Fibroblast of peridontal ligament (primary cell): ENCODE measurements at regions not wholly inside any gene's neighbourhood (a gene's known extent, or its start where the extent isn't known, plus 50 kb on each side); places are given as distances from the start of the nearest gene placed in this dataset.
"Not testable (repeated sequence)": the region's sequence is repeated elsewhere in the genome, so short reads cannot be mapped to it uniquely, and the experiment has no call there.

Experiments
- DNase-seq: peaks from one replicate; pipeline ENCODE4 v3.0.0-alpha.2; 2010; ENCODE audit errors: extremely low read depth

DNA sequence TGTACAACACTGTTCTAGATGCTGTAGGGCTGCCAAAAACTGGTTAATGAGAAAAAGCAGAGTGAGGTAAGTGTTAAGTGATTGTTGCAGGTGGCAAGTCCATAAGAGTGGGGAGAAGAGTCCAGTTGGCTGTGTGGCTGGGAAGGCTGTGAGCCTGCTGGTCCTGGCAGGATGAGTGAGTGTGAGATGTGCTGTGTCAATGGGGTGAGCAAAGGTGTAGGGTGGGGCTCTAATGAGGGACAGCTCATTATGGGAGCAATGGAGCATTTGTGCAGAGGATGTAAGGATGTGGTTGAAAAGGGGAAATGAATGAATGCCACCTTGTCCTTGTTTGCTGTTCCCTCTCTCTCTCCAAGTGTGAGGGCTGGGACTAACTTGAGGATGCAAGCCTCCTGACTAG is 145.3 kb upstream of the ROPN1 start:
- DNase-seq = no peak

DNA sequence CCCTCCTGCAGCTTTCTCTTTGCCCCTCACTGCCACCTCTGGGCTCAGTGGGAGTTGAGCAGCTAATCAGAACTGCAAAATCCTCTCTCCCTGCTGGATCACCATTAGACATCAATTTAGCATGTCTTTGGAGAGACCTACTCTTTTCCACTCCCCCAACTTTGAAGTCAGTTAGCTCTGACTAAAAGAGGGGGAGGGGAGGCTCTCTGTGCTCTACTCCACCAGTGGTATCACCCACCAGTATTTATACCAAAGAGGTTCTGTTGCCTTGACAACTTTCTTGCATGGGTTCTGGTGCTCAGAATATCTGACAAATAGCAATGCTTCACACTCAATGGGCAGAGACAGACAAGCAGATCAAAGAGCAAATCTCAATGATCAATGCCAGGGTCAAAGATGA is 146.2 kb upstream of the ROPN1 start:
- no peak for DNase-seq

DNA sequence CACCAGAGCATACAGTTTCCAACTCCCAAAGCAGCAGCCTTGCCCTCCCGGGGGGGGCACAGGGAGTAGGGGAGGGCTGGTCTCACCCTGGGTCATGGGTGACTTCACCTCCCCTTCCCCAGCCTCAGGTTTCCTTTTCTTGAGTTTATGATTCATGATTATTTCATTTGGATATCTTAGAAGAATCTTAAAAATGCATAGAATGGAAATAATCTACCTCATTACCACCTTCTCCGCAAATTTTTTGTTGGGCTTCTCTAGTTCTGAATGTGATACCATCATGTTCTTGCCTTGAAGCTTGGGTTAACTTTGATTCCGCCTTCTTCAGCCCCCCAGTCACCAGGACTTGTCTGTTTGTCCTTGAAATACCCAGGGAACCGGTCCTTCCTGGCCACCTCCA is 148.8 kb upstream of the ROPN1 start:
- DNase-seq = no peak

DNA sequence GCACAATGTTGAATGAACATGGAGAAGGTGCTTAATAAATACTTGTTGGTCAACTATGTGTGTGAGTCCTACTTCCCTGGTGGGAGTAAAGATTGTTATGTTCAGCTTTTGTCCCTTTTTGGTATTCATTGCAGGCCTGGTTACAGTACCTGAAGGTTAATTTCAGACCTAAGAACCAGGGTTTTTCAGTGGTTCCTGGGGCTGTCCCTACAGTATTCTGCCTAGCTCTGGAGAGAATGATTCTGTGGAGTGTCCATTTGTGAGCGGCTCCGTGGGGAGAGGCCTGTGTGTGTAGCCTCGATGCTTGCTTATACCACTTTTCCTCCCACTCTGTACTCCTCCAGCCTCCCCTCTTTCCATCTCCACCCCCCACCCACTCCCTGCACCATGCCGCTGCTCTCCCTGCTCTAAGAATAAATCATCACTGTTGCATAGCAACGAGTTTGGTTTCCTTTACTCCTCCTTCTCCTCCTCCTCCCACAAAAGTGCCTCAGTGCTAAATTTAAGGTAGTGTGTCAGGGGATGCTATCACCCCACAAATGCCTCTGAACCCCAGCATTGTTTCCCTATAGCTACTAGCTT is 150.6 kb upstream of the ROPN1 start:
- no peak for DNase-seq

DNA sequence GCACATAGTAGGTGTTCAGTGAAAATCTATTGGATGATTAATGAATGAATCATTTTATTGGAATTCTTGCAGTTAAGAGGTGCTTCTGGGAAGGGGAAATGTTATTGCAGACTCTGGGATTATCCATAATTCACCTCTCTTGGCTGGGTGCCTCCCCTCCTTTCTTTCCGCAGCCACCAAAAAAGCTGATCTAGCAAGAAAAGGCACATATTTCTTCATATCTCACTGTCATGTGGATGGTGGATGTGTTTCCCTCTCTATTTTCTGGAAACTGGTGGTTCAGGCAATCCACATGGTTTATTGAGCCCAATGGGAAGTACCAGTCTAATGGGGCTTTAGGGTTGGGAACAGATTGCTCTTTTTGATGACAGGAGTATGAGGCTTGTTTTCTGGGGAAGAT is 151.1 kb upstream of the ROPN1 start:
- DNase-seq = no peak

DNA sequence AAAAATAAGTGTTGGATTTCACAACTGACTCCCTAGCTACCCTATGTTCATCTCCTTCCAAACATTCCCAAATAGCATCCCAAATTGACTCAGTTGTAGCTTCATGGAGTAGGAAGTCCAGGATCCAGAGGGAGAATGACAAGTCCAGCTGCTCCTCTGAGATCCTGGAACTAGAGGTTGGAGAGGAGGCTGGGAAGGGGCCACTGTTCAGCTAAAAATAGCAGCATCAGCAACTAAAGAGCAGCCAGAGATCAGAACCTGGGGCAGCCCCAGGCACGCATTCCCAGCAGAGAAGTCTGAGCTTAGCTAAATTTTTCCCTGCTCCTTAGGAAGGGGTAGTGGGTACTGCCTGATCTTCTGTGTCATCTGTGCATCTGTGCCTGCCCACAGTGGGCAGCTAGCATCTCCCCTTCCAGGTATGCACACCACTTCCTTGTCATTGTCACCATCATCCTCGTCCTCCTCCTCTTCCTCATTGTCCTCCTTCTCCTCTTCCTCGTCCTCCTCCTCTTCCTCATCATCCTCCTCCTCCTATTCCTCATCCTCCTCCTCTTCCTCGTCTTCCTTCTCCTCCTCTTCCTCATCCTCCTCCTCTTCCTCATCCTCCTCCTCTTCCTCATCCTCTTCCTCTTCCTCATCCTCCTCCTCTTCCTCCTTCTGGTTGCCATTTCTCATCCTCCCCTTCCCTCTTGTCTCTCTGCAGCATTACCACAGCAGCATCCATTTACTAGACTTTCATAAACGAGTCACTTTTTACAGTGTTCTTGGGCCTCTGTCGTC is 152.3 kb upstream of the ROPN1 start:
- DNase-seq = no peak

DNA sequence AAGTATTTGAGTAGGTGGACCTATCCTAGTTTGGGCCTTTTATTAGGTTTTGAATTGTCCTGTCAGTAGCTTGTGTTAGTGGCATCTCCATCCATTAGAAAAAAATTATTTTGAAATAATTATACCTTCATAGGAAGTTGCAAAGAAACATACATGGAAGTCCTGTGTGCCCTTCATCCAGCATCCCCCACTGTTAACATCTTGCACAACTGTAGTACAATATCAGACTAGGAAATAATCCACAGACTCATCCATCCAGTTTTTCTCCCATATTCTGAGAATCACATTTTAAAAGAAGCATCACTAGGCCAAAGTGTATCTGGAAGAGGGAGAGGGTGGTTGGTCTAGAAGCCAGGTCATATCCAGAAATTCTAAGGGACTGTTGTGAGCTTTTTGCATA is 155.5 kb upstream of the ROPN1 start:
- no peak for DNase-seq

DNA sequence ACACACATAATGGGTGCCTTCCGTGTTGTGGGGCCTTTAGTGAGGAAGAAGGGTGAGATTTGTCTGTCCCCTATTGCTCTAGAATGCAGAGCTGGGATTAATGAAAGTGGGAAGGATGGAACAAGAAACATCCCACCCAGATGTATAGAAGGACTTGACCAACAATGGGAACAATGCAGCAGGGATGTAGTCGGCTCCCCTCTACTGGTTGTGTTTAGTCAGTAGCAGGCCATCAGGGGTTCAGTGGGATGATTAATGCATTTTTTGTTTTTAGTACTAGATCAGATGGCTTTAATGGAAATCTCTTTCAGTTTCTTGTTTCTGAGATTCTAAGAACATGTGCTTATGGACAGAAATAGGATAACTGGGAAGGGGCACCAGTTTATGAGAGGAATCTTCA is 156.0 kb upstream of the ROPN1 start:
- DNase-seq = no peak

DNA sequence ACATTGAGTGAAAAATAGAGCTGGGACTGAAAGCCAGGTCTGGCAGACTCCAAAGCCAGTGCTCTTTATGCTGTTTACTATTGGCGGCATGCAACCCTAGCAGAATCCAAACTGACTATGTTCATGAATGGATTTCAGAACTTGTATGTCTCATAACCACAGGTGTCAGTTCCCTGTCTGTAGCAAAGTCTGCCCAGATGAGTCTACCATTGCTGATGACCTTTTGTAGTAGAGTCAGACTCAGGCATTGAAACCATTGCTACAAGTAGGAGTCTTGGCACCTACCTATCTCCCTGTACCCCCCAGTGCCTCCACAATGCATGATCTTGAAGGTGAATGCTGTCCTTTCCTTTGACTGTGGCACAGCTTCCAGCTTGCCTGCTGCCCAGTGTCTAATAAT is 157.2 kb upstream of the ROPN1 start:
- DNase-seq = no peak

DNA sequence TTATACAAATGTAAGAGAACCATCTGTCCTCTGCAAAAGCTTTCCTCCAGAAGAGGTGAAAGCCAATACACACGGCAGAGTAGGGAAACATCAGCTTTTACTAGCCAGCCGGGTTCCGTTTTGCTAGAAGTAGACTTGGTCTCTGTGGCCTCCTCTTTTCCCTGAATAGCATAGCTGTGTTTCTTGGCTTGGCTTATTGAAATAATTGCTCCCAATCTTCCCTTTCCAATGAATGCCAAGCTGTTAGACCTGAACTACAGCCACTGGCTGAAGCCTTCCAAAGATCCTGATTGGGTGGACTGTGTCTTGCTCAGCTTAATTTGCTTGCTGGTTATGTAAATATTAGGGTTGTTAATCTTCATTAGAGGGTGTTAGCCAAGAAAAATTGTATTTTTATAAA is 157.8 kb upstream of the ROPN1 start:
- DNase-seq = no peak

DNA sequence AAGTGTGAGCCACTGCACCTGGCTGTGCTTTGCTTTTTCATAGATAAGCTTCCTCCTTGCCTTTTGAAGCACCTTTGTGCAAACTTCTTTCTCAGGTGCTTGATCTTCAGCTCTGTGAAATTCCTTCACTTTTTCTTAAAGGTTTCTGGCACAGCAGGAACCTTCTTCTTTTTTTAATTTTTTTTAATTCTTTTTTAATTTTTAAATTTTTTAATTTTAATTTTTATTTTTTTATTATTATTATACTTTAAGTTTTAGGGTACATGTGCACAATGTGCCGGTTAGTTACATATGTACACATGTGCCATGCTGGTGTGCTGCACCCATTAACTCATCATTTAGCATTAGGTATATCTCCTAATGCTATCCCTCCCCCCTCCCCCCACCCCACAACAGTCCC is 161.0 kb upstream of the ROPN1 start:
- DNase-seq = not testable (repeated sequence)

DNA sequence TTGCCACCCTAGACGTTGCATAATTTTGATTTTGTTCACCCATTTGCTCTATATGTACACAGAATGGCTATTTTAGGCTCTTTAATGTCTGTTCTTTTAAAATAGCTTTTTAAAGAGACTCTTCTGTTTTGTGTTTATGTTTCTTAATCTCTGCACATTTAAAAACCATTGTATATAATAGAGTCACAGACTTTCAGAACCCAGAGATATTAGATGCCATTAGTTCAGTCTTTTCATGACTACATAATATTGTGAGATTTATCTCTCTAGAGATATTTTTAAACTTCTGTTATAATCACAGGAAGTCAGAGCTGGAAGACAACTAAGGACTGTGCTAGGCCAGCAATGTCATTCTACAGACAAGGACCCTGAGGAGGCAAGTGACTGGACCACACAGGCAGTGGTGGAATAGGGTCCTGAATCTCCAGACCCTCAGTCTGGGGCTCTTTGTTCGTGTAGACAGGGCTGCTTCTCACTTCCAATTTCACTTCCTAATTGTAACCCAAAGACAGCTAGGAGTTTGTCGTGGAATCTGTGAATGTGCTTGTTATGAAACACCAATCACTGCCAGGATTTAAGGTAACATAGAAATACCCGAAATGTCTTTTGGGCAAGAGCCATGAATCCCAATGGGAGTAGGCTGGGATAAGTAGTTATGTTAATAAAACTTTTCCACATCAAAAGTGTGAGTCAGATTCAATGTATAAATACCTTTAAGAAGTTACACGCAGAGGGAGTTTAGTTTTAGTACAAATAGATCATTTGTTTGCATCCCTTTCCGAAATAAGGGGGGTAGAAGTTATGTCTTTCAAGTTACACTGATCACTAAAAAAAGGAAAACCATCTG is 165.2 kb upstream of the ROPN1 start:
- no peak for DNase-seq

DNA sequence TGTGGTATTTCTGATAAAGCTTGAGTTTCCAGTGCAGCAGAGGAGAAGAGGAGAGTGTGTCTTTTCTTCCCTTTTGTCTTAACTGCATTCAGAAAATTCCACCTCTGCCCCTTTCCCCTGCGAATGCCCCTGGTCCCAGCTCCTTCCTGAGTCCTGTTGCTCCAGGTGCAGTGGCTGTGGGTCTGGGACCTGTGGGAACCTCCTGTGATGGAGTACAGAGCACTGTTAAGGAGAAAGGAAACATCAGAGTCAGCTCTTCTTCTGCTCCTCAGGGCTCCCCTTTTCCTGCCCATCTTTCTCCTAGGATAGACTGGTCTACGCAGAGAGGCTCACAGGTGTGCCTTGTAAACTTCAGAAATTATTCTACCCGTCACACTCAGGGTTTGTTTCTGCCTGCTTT is 165.8 kb upstream of the ROPN1 start:
- DNase-seq = no peak

DNA sequence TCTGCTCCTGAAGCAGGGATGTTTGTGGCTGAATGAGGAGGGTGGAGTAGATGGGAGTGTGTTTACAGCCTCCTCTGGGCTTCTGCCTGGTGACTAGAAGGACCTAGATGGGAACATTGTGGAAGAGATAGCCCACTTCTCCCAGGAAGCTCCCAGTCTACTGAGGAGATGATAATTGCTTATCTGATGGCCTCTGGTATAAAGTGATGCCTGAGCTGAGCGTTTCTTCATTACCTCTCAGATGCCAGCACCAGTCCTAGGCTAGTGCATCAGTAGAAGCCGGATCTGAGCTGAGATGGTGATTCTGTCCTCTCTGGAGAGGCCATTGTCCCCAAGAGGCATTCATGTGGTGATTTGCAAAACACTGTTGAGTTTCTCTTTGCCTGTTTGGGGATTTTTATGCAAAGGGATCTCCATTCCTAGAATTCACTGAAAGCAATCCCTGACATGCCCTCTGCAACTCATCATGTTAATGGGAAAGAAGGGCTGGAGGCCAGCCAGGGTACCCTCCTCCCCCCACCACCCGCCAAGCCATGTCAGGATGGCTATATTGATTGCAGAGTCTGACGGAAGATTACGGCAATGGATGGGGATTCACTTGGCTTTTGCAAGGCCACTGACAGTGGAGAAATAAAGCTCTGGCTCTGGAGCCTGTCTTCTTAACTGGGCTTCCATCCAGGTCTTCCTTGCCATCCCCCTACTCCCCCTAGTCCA is 166.4 kb upstream of the ROPN1 start:
- DNase-seq = no peak

DNA sequence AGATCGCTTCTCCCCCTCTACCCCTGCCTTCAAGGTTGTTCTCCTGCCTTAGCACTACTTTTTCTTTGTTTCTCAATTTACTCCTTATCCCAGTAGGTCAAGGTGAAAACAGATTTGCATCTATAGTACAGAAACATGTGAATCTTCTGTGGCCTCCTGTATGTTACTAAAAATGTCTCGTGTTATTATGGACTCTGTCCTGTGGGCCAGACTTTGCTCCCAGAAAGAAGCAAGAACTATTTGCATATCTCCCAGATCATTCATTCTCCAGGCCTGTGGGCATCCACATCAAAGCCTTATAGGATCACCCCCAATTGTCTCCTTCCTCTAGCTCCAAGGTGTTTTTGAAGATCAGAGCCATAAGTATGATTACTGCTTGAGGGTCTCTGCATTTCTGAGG is 169.5 kb upstream of the ROPN1 start:
- no peak for DNase-seq

DNA sequence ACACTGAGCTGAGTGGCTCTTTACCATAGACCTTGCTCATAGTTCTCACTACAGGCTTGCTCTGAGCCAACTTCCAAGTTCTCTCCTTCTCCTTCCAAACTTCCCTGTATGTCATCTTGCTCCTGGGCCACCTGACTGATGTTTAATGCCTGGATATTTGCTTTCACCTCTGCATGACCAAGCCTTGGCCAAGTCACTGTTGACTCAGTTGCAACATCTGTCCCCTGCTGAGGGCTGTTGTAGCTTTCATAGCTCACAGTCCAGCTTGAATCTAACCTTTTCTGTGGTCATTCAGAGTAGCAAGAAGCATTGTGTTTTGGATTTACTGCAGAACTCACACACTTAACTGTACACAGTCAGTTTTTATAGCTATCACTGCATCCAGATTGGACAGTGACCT is 171.8 kb upstream of the ROPN1 start:
- no peak for DNase-seq

DNA sequence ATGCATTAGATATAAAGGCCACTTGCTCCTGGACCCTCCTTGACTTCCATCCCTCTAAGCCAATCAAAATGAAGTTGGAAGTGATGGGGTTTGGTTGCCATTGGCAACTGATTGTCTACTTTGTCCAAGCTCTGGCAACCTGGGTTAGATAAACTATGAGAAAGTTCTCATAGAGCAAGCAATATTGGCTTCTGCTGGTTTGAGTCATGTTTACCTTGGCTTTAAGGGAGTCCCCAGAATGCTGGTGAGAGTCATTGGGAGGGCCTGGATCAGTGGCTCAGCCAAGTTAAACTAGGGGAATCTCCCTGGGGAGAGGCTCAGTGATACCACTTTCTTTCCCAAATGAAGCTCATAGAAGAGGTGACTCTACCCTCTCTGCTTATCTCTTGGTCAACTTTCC is 176.3 kb upstream of the ROPN1 start:
- no peak for DNase-seq

DNA sequence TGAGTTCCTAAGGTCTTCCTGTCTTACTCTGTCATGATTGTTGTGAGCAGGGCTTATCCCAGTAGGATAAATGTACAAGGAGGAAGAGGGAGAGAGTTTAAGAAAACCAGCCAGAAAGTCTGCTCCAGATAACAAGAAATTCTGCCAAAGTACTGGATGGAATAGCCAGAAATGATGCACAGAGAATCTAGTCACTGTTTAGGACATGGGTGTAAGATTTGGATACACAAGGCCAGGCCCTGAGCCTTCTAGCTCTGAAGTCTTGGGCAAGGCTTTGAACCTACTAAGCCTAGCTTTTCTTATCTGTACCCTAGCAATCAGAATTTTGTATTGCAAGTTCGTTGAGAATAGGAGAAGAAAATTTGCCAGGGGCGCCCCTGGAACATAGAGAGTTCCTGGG is 180.4 kb upstream of the ROPN1 start:
- DNase-seq = no peak

DNA sequence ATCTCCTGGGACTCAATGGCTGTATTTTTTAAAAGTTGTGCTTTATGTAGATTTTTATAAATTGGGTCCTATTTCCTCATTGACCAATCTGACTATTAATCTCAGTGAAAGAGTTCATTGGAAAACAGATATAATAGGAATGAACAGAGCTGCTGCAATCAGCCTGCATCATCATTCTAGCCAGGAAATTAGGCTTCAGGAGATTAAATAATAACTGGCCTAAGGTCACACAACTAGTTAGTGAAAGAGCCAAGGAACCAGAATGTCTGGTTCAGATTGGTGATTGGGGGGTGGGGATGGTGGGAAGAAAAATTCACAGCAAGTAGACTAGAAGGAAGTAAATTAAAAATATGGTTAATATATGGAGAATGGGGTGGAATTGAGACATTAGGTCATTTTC is 180.9 kb upstream of the ROPN1 start:
- no peak for DNase-seq

DNA sequence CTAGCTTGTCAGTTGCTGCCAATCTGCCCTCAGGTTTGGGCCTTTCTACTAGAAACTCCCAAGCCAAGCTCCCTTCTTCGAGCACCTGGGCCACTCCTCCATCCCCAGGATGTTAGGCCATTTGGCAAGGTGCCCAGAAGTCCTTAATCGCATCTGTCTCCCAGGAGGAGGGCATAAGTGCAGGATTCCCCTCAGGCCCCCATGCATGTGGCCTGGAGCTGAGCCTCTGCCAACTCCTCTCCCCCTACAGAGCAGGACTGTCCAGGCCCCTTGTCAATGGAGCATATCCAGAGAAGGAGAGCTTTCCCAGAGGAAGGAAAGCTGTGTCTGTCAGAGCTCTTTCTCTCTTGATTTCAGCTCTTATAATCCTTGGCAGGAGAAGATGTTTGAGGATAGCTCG is 182.6 kb upstream of the ROPN1 start:
- no peak for DNase-seq

DNA sequence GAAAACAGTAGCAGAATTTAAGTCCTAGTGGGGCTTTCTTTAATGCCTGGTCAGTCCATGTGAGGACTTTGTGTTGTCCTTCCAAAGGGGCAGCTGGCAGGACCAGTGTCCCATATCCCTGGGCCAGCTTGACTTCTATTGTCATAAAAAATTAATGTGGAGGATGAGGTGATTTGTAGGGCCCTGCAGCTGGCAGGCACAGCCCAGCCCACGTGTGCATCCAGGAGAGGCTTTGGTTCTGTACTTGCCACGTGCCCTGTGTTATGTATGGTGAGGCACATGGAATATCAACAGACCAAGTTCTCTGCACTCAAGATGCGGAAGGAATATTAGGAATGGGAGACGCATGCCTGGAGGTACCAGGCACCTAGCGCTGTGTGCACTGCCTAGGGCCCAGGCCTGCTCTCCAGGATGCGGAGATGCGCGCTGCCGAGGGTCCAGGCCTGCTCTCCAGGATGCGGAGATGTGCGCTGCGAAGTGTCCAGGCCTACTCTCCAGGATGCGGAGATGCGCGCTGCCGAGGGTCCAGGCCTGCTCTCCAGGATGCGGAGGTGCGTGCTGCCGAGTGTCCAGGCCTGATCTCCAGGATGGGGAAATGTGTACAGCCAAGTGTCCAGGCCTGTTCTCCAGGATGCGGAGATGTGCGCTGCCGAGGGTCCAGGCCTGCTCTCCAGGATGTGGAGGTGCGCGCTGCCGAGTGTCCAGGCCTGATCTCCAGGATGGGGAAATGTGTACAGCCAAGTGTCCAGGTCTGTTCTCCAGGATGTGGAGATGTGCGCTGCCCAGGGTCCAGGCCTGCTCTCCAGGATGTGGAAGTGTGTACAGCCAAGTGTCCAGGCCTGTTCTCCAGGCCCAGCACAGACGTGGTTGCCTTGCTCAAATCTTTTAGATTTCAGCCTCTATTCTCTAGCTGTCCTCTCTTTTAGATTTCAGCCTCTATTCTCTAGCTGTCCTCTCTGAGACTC is 183.3 kb upstream of the ROPN1 start:
- DNase-seq = no peak
